Osteoblast (primary cell): ENCODE measurements at regions not wholly inside any gene's neighbourhood (a gene's known extent, or its start where the extent isn't known, plus 50 kb on each side); places are given as distances from the start of the nearest gene placed in this dataset.

Experiments used
- DNase-seq: peaks from one replicate; pipeline ENCODE4 v3.0.0; 2011; ENCODE audit warnings: low spot score, mixed read lengths; ENCODE audit not compliant: insufficient read length; ENCODE audit errors: missing footprints
- H2AFZ ChIP-seq: 2 replicates; pipeline ENCODE4 v1.6.0; 2011; ENCODE audit warnings: mild to moderate bottlenecking, low read length
- H3K27ac ChIP-seq: 2 replicates; pipeline ENCODE4 v1.5.1; 2011; ENCODE audit warnings: mild to moderate bottlenecking, low read depth, low read length, moderate library complexity
- H3K27me3 ChIP-seq: 2 replicates; pipeline ENCODE4 v1.6.0; 2012; ENCODE audit warnings: mild to moderate bottlenecking, control low read depth, inconsistent platforms, low read length, moderate library complexity; ENCODE audit not compliant: insufficient read depth
- H3K36me3 ChIP-seq: 2 replicates; pipeline ENCODE4 v1.5.1; 2011; ENCODE audit warnings: mild to moderate bottlenecking, low read length, control low read depth, moderate library complexity; ENCODE audit not compliant: insufficient read depth
- H3K4me1 ChIP-seq: 2 replicates; pipeline ENCODE4 v1.5.1; 2011; ENCODE audit warnings: mild to moderate bottlenecking, low read length, control low read depth, moderate library complexity; ENCODE audit not compliant: insufficient read depth
- H3K4me2 ChIP-seq: 2 replicates; pipeline ENCODE4 v1.6.0; 2011; ENCODE audit warnings: mild to moderate bottlenecking, low read length; ENCODE audit not compliant: insufficient read depth
- H3K4me3 ChIP-seq: fragments of 200-600 bp; sonication (generic); 3 replicates; pipeline ENCODE4 v1.5.1; 2012; ENCODE audit warnings: mild to moderate bottlenecking, low read length, inconsistent platforms; ENCODE audit not compliant: insufficient read depth
- H3K79me2 ChIP-seq: 2 replicates; pipeline ENCODE4 v1.6.0; 2012; ENCODE audit warnings: mild to moderate bottlenecking, low read length, control low read depth, inconsistent platforms; ENCODE audit not compliant: insufficient read depth
- H3K9me3 ChIP-seq: 2 replicates; pipeline ENCODE4 v1.5.1; 2011; ENCODE audit warnings: low read depth, low read length, control low read depth
- H4K20me1 ChIP-seq: 2 replicates; pipeline ENCODE4 v1.6.0; 2012; ENCODE audit warnings: mild to moderate bottlenecking, low read length, control low read depth; ENCODE audit not compliant: insufficient read depth
- TF ChIP-seq, protein P1 (sequence below): IDR thresholded peaks from 2 replicates; pipeline ENCODE4 v1.5.1; 2011; ENCODE audit warnings: mild to moderate bottlenecking, low read depth, low read length, moderate library complexity; ENCODE audit errors: extremely low read depth

DNA sequence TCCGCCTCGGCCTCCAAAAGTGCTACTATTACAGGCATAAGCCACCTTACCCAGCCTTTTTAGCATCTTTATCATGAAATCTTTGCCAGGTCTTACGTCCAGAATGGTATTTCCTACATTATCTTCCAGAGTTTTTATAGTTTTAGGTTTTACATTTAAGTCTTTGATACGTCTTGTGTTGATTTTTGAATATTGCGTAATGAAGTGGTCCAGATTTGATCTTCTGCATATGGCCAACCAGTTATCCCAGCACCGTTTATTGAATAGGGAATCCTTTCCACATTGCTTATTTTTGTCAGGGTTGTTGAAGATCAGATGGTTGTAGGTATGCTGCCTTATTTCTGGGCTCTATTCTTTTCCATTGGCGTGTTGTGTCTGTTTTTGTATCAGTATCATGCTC lies 349.6 kb downstream of the KCTD8 start:
- Histone ChIP-seq H3K27ac (no peak overlapping the region), H3K79me2 (no peaks in the 10 kb centered on the region), H2AFZ (no peak overlapping the region), H3K9me3 (no peaks in the 10 kb centered on the region), H3K27me3 (no peaks in the 10 kb centered on the region), H3K4me2 (no peak overlapping the region), H4K20me1 (no peaks in the 10 kb centered on the region), H3K4me1 (no peaks in the 10 kb centered on the region), H3K36me3 (no peaks in the 10 kb centered on the region), H3K4me3 (no peak overlapping the region)
- TF ChIP-seq, protein P1, sequence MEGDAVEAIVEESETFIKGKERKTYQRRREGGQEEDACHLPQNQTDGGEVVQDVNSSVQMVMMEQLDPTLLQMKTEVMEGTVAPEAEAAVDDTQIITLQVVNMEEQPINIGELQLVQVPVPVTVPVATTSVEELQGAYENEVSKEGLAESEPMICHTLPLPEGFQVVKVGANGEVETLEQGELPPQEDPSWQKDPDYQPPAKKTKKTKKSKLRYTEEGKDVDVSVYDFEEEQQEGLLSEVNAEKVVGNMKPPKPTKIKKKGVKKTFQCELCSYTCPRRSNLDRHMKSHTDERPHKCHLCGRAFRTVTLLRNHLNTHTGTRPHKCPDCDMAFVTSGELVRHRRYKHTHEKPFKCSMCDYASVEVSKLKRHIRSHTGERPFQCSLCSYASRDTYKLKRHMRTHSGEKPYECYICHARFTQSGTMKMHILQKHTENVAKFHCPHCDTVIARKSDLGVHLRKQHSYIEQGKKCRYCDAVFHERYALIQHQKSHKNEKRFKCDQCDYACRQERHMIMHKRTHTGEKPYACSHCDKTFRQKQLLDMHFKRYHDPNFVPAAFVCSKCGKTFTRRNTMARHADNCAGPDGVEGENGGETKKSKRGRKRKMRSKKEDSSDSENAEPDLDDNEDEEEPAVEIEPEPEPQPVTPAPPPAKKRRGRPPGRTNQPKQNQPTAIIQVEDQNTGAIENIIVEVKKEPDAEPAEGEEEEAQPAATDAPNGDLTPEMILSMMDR: no peak
- no peak for DNase-seq

DNA sequence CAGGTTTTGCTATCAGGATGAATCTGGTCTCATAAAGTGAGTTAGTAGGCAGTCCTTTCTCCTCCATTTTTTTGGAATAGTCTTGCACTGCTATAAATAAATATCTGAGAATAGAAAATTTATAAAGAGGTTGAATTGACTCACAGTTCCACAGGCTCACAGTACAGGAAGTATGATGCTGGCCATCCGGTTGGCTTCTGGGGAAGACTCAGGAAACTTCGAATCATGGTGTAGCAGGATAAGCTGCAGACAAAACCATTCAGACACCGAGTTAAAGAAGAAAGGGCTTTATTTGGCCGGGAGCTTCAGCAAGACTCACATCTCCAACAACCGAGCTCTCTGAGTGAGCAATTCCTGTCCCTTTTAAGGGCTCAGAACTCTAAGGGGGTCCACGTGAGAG lies 348.2 kb downstream of the KCTD8 start:
- H3K4me2 ChIP-seq: no peak overlapping the region
- no peaks in the 10 kb centered on the region for H3K4me1 ChIP-seq
- no peak overlapping the region for H2AFZ ChIP-seq
- H3K27ac ChIP-seq: no peak overlapping the region
- no peak for DNase-seq
- peaks cover 2% of the 10 kb centered on the region for H3K9me3 ChIP-seq
- H4K20me1 ChIP-seq: no peaks in the 10 kb centered on the region
- TF ChIP-seq, protein P1: no peak
- H3K4me3 ChIP-seq: no peak overlapping the region
- H3K27me3 ChIP-seq: no peaks in the 10 kb centered on the region
- no peaks in the 10 kb centered on the region for H3K36me3 ChIP-seq
- no peaks in the 10 kb centered on the region for H3K79me2 ChIP-seq

DNA sequence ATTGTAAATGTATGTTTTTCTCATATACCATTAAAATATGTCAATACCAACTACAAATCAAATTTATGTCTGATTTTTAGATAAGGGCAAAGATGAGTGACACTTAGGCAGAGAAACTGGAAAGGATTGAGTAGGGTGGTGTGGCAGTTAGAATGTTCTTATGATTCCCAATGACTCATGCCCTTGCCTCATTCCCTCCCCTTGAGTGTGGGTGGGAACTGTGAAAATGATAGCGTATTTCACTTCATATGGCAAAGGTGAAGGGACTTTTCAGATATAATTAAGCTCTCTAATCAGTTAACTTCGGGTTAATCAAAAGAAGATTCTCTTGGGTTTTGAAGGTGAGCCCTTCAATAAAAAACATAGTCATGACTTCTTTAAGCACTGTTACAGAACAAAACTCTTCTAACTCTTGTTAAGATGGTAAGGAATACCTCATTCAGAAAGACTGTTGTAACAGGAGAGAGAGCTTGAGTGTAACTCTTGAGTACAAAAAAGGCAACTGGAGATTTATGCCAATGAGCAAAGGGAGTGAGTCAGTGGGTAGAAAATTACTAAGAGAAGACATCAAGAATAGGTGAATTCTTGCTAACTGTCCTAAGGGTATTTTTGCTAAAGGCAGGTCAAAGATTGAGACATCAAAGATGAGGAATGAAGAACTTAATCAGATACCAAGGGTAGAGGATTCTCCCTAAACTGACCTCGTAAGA lies 329.5 kb downstream of the KCTD8 start:
- Histone ChIP-seq H3K27ac (no peak overlapping the region), H3K27me3 (no peaks in the 10 kb centered on the region), H3K4me2 (no peak overlapping the region), H2AFZ (no peak overlapping the region), H3K79me2 (no peaks in the 10 kb centered on the region), H3K4me1 (no peaks in the 10 kb centered on the region), H3K9me3 (no peaks in the 10 kb centered on the region), H4K20me1 (no peaks in the 10 kb centered on the region), H3K36me3 (no peaks in the 10 kb centered on the region), H3K4me3 (no peak overlapping the region)
- no peak for DNase-seq
- TF ChIP-seq, protein P1: no peak

DNA sequence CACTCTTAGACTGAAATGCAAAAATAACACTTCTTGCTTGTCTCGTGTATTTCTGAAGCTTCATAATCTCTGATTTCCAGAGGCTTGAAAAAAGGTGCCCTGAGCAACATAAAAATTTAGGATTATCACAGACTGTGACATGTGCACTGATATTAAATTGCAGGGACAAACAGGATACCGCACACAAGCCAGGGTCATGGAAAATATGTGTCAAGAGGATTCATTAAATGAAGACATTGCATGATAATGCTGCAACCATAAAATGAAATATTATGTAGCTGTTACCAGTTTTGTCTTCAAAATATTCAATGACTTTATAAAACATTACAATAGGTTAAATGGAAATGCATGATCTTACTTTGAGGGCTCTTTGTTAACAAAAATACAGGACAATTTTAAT lies 328.0 kb downstream of the KCTD8 start:
- Histone ChIP-seq H3K4me3 (no peak overlapping the region), H3K27me3 (no peaks in the 10 kb centered on the region), H3K79me2 (no peaks in the 10 kb centered on the region), H3K36me3 (no peaks in the 10 kb centered on the region), H4K20me1 (no peaks in the 10 kb centered on the region), H3K4me1 (no peaks in the 10 kb centered on the region), H2AFZ (no peak overlapping the region), H3K27ac (no peak overlapping the region), H3K4me2 (no peak overlapping the region), H3K9me3 (no peaks in the 10 kb centered on the region)
- no peak for DNase-seq
- TF ChIP-seq, protein P1: no peak
